ENCODE measurements at regions not wholly inside any gene's neighbourhood (a gene's known extent, or its start where the extent isn't known, plus 50 kb on each side); places are given as distances from the start of the nearest gene placed in this dataset.

DNA sequence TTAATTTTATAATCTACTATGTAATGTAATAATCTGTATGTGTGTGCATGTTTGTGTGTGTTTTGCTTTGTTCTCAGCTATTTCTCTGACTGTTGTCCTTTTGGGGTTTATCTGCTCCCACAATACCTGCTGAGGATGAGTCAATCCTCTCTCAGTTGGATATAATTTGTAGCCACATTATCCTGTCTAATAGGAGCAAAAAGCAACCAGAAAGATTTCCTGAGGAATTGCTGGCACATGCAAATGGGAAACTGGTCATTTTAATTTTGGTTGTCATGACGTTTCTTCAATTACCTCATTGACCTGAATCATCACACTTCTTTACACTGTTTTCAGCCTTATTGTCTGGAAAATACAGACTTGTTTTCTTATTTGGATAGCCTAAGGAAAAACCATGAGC, 488.4 kb downstream of the KLF5 start:
- H3K27ac ChIP-seq: no peak overlapping the region
- H3K27me3 ChIP-seq: no peaks in the 10 kb centered on the region
- TF ChIP-seq POLR2A (IDR thresholded peaks at IDR 0.05): no peak
- no peak for TF ChIP-seq EP300 (IDR thresholded peaks at IDR 0.05)
- TF ChIP-seq CTCF (IDR thresholded peaks at IDR 0.05): no peak
- H3K4me3 ChIP-seq: no peak overlapping the region
- 47 to 70% (median 55%) methylated on average over 1 of the region's 1 CpG for WGBS, 3 donors
- no peaks in the 10 kb centered on the region for H3K36me3 ChIP-seq
- H3K9me3 ChIP-seq: no peaks in the 10 kb centered on the region
- DNase-seq: no peak
- H3K4me1 ChIP-seq (ENCODE audit: insufficient read depth): no peaks in the 10 kb centered on the region
- intact Hi-C loops (cut with DNase I): no loop called here

GRCh38 chr13:73544175-73544574, 485.4 kb downstream of the KLF5 start:
- 87 to 93% (median 92%) methylated on average over 1 of the region's 1 CpG for WGBS, 3 donors
- no peaks in the 10 kb centered on the region for H3K27me3 ChIP-seq
- no peak for TF ChIP-seq CTCF (IDR thresholded peaks at IDR 0.05)
- no peak for TF ChIP-seq EP300 (IDR thresholded peaks at IDR 0.05)
- TF ChIP-seq POLR2A (IDR thresholded peaks at IDR 0.05): no peak
- H3K9me3 ChIP-seq: no peaks in the 10 kb centered on the region
- H3K27ac ChIP-seq: no peak overlapping the region
- intact Hi-C loops (cut with DNase I): no loop called here
- H3K4me3 ChIP-seq: no peak overlapping the region
- no peaks in the 10 kb centered on the region for H3K36me3 ChIP-seq
- DNase-seq: no peak
- H3K4me1 ChIP-seq (ENCODE audit: insufficient read depth): no peaks in the 10 kb centered on the region

DNA sequence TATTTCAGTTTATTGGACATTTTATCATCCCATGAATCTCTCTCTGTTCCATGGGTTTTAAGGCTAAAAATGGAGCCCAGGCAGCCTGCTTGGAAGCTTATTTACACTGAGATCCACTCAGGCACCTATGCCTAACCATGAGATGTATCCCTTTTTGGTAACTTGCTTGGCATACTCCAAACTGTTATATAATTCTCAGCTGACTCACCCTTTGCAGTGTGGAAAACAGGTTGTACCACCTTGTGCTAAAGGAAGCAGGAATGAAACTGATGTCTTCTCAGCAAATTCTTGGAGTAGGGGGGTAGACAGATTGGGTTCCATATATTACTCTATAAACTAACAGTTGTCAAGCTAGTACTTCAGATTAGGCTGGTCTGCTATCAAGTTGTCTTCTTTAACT, 483.6 kb downstream of the KLF5 start:
- DNase-seq: no peak
- no peak overlapping the region for H3K27ac ChIP-seq
- TF ChIP-seq EP300 (IDR thresholded peaks at IDR 0.05): no peak
- no peak for TF ChIP-seq CTCF (IDR thresholded peaks at IDR 0.05)
- TF ChIP-seq POLR2A (IDR thresholded peaks at IDR 0.05): no peak

DNA sequence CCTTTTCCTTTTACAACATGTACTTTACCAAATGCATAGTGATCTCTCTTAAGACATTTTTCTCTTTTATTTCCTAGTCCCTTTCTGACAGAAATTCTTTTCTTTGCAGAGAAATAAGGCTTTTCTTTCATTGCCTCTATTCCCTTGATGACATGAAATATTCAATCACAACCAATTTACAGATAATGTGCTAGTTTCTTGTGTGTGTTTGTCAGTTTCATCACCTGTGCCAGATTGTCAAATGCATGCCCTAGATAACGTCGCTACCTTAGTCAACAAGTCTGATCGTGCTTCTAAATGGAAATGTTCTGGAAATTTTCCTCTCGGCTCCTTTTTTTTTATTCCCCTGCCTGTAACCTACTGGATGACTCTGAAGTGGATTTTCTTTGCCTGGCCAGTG, 478.1 kb downstream of the KLF5 start:
- intact Hi-C loops (cut with DNase I): no loop called here
- Histone ChIP-seq H3K9me3 (no peaks in the 10 kb centered on the region), H3K4me1 (ENCODE audit: insufficient read depth) (no peaks in the 10 kb centered on the region), H3K36me3 (no peaks in the 10 kb centered on the region), H3K27ac (no peak overlapping the region), H3K4me3 (no peak overlapping the region), H3K27me3 (no peaks in the 10 kb centered on the region)
- 80 to 81% (median 81%) methylated on average over 4 of the region's 4 CpGs for WGBS, 3 donors
- TF ChIP-seq POLR2A (IDR thresholded peaks at IDR 0.05) (no peak), CTCF (IDR thresholded peaks at IDR 0.05) (no peak), EP300 (IDR thresholded peaks at IDR 0.05) (no peak)
- no peak for DNase-seq

More for the DNA sequence above, 483.6 kb downstream of the KLF5 start:
- Histone ChIP-seq H3K36me3 (no peaks in the 10 kb centered on the region), H3K4me1 (ENCODE audit: insufficient read depth) (no peaks in the 10 kb centered on the region), H3K27me3 (no peaks in the 10 kb centered on the region), H3K4me3 (no peak overlapping the region), H3K9me3 (no peaks in the 10 kb centered on the region)
- intact Hi-C loops (cut with DNase I): no loop called here

DNA sequence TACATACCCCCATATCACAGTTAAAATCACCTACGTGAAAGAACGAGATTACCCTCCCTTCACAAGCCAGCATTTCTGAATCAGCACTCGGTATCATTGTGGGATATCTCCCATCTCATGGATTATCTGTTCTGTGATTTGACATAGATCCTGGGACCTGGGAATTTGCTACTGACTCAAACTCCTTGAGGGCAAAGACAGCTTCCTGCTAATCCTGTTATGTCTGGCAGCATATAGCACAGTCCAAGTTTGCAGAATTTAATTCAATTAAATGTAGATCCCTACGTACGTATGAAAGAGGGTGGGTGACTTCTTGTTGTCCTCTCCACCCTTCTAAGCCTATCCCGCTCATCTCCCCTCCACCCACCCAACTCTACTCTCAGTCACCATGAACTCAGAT, 476.5 kb downstream of the KLF5 start:
- 90 to 93% (median 90%) methylated on average over 6 of the region's 6 CpGs for WGBS, 3 donors
- Histone ChIP-seq H3K27ac (no peak overlapping the region), H3K36me3 (no peaks in the 10 kb centered on the region), H3K27me3 (no peaks in the 10 kb centered on the region), H3K9me3 (no peaks in the 10 kb centered on the region), H3K4me3 (no peak overlapping the region), H3K4me1 (ENCODE audit: insufficient read depth) (no peaks in the 10 kb centered on the region)
- no peak for TF ChIP-seq EP300 (IDR thresholded peaks at IDR 0.05)
- no peak for TF ChIP-seq POLR2A (IDR thresholded peaks at IDR 0.05)
- TF ChIP-seq CTCF (IDR thresholded peaks at IDR 0.05): no peak
- DNase-seq: no peak
- intact Hi-C loops (cut with DNase I): no loop called here

Measured in ovary (tissue), 7 donors.